NCI-H2107 treated with DMSO at 0.1 percent for 48 hours (cell line): ENCODE measurements at regions not wholly inside any gene's neighbourhood (a gene's known extent, or its start where the extent isn't known, plus 50 kb on each side); places are given as distances from the start of the nearest gene placed in this dataset.

Source experiments
- DNase-seq: peaks from one replicate; lab custom pipeline; 2025; ENCODE audit not compliant: unreplicated experiment; lab: John Stamatoyannopoulos, UW

DNA sequence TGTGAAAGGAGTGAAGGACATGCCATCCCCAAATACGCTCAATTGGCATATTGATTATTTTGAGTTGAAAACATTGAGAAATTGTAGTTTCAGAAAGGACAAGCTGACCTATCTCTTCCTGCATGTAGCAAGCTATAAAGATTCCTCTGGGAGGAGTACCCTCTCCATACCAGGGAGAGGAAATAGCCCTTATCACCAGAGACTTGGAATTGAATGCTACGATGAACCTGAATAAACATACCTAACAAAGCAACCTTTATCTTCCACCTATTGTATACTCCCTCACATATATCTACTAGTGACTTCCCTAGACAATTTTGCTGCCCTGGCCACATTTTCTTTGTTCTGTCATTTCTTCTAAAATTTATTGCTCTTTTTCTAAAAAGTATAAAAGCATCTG lies 150.2 kb upstream of the EEPD1 start:
- no peak for DNase-seq

DNA sequence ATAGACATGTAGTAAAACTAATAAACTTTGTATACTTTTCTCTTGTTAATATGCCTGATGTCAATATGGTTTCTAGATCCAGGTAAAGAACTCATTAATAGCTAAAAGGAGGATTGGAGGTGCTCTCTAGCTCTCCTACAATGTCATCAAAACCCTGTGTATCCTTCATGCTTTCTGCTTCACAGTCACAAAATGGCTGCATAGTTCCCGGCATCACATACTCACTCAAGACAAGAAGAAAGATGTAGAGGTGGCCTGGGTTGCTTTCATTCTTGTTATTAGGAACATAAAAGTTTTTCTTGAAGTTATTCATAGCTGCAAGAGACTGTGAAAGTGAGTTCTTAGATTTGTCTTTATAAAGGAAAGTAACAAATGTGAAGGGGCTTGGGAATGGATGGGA lies 149.7 kb upstream of the EEPD1 start:
- DNase-seq = no peak

DNA sequence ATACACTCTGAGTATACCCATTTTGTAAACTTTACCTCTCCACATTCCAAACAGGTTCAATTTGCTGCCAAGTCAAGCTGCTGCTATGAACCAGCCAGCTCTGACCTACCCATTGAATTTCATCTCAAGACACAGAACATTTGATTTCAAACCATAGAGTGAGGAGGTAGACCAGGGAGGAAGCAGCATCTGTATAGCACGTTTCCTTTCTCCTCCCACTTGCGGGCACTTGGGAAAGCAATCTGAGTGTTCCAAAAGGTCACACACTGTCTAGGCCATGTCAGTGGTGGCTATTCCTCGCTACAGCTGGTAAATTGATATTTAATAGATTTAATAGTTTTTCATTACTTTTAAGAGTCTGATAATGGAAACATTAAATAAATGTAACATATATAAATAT lies 147.8 kb upstream of the EEPD1 start:
- DNase-seq = no peak

DNA sequence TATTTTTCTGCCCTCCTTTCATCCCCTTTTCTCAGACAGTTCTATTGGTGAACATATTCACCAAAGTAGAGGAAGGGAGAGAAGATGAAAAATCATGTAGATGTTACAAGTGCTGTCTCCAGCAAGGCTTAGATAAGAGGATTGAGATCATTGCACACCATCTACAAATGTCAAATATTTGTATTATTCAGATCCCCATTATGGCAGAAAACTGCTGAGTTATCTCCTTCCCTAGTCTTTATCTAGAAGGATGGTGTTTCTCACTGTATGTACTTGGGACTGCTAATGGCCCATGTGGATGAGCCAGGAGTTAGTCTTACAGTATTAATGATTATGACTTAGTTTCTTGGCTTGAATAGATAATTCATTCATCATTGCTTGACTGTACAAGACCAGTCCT lies 147.2 kb upstream of the EEPD1 start:
- DNase-seq = no peak

DNA sequence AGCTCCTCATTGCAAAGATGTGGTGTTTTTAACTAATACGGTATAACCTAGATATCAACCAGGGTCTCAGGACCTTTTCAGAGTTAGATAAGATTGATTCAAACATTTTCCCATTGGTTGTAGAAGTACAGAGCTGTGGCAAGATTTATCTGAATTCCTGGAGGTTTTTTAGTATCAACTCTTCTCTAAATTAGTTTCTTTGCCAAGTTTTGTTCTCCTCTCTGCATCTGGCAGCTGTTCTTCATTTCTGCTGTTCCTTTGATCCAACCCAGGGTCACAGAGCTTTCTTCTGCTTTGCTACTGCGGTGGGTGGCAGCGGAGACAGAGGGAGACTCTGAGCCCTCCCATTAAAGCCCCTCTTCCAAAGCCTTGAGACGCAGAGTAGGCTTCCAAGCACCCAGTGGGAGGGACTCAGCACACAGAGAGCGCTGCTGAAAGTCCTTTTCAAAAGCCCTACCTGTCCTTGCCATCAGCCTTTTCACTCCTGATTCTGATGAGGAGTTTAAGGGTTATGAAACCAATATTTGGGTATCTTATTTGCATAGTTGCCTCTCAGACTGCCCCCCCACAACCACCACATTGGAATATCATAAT lies 146.3 kb upstream of the EEPD1 start:
- DNase-seq = no peak

DNA sequence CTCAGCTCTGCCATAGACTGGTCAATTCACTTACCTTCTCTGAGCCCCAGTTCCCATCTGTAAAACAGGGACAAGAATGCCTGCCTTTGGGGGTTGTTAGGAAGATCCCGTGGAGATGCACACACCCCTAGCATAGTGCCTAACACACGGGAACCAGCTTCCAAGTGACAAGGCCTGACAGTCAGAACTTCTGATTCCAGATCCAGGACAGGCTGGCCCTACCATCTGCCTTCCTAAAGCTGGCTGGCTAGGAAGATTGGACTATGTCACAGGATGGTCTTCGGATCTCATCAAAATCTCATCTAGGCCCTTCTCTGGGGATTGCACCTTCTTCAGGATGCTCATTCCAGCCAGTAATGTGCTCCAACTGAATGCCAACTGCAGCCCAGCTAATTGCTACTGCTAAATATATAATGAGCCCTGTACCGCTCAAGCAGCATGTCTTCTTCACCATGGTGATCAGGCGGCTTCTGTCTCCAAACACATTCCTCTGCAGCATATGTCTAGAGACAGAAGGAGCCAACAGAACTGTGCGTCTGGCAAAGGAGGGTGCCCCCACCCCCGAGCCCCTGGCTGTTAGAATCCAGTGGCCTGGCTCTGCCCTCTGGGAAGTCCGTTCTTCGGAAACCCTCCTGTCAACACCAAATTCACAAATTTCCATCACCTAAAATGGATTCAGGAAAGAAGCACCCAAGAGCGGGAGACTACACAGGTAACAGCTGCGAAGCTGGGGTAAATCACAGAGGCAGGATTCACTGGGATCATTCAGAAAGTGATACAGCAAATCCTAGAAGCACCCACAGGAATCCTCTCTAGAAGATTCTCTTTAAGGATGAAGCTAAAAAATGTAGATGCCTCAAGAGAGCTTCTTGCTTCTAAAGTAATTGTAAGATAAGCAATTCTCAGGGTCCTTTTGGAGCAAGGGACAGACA lies 142.1 kb upstream of the EEPD1 start:
- no peak for DNase-seq

DNA sequence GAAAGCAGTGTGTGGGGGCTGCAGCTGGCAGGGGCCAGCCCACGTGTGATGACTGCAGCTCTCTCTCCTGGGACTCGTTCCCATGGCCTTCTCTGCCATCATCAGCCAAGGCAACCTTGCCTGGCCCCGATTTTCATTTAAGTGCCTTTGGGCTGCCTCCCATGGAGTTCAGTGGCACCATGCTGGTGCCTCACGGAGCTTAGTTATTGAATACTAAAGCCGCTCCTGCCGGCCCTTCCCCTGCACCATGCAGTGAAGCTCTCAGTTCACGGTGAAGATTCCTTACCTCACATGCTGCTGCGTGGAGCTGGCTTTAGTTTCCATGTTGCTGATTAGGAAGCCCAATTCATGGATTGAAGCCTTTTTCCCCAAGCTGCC lies 141.5 kb upstream of the EEPD1 start:
- DNase-seq = no peak

DNA sequence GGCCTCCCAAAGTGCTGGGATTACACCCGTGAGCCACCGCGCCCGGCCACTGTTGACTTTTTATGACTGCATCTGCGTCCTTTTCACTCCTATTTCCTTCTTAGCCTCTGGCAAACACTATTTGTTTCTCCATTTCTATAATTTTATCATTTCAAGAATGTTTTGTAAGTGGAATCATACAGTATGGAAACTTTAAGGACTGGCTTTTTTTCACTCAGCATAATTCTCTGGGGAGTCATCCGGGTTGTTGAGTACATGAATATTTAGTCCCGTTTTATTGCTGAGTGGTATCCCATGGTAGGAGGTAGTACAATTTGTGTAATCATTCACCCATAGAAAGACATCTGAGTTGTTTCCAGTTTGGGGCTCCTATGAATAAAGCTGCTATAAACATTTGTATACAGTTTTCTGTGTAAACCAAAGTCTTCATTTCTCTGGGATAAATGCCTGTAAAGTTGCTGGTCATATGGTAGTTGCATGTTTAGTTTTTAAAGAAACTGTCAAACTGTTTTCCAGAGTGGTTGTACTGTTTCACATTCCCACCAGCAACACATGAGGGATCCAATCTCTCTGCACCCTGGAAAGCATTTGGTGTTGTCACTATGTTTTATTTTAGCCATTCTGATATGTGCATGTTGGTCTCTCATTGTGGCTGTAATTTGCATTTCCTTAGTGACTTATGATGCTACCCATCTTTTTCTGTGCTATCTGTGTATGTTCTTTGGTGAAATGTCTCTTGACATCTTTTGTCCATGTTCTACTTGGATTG lies 139.6 kb upstream of the EEPD1 start:
- no peak for DNase-seq

DNA sequence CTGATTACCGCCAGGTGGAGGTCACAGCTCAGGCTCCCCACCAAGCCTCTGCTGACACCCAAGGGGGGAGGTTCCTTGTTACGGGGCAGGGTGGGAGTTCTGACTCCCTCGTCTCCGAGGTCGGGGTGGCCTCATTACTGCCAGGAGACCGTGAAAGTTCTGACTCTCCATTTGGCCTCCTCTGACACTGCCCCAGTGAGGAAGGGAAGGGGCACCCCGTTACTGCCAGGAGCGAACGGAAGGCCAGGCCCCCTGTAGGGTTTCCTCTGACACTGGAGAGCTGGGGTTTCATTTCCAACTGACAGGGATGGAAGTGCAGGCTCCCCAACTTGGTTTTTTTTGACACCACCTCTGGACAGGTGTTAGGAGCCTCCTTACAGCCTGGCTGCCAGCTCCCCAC lies 138.1 kb upstream of the EEPD1 start:
- DNase-seq = no peak

DNA sequence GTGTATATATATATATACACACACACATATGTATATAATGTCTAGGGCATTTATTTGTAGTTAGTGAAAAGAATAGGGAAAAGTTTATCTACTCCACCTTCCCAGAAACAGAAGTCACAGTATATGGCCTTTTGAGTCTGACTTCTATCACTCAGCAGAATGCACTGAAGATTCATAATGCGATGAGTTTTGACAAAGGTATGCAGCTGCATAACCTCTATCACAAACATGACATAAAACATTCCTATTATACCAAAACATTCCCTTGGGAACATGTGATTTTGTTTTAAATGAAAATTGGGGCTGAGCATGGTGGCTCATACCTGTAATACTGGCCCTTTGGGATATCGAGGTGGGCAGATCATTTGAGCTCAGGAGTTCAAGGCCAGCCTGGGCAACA lies 137.3 kb upstream of the EEPD1 start:
- DNase-seq = no peak

DNA sequence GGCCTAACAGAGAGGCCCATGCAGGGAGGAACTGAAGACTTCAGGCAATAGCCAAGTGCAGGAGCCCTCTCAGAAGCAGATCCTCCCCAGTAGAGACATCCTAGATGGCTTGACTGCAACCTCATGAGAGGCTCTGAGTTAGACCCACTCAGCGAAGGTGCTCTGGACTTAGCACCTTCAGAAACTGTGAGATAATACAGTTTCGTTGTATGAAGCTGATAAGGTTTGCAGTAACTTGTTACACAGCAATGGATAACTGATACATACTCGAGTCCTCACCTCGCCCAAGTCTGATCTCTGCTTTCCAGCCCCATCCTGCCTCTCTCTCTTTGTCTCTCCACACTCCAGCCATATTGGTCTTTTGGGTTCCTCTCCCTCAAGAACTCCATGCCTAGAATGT lies 136.4 kb upstream of the EEPD1 start:
- no peak for DNase-seq

DNA sequence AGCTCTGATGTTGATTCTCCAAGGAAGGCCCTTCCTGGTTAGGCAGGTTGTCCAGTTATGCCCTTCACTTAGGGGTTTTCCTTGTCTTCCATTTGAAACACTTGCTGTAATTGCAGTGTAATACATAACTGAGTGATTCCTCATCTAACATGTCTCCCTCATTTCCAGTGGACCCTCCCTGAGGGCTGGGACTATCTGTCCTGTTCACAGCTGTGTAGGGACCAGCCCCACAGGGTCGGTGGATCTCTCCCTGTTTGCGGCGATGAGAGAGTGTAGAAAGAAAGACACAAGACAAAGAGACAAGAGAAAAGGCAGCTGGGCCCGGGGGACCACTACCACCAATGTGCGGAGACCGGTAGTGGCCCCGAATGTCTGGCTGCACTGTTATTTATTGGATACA lies 135.9 kb upstream of the EEPD1 start:
- no peak for DNase-seq

DNA sequence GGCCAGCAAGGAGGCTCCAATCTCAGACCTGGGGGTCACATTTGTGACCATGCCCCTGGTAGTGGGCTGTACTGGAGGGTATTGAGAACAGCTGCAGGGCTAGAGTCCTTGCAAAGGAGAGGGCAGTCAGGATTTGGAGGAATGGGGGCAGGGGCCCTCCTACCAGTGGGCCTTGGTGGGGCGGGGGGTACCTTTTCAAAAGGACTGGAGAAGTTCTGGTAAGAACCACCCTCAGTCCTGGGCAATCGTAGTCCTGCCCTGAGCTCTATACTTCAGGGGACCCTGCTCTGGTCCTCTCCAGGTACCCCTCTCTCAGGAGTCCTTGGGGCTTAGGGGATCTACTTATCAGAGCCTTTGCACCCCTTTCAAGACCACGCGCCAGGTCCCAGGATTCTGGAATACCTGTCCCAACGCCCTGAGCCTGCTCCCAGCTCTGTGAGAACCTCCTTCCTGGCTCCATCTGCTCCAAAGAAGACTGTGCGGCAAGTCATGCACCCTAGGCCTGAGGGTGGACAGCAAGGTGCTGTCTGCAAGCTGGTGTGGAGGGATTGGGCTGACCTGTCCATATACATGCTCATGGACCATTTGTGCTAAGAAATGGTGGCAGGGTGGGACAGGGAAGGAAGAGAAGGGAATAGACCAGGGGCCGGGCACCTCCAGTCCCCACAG lies 134.1 kb upstream of the EEPD1 start:
- DNase-seq = no peak

DNA sequence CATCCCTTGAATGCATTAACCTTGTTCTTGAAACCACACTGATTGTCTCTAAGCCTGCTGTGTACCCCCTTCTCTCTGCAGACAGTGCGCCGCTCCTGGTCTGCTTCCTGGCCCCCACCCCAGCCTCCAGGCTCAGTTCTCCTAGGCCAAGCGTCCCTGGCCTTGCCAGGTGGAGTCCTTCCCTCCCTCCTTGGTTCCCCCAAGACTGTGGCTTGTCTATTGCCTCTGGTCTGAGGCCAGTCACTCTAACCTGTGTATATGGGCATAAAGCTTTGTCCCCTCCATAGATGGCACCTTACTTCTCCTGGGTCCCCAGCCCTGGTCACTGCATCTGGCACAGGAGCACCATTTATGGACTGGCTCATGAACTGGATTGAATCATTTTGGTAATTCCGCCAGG lies 133.5 kb upstream of the EEPD1 start:
- no peak for DNase-seq

DNA sequence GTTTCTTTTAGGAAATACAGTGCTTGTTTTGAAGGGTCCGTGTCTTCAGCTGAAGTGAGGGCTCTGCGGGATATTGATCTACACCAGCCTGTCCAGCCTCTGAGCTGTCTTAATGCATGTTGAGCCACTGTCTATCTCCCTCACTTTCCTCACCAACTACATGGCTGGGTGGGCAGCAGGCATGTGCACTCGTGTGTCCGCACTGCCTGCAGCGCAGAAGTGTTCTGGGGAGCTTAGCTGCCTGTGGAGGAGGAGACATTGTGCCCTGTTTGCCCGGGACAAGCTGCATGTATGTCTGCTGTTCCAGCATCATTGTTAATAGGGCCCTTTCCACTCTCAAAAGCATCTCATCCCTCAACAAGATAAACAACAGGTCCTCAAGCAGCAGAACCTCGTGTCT lies 133.1 kb upstream of the EEPD1 start:
- DNase-seq = no peak

DNA sequence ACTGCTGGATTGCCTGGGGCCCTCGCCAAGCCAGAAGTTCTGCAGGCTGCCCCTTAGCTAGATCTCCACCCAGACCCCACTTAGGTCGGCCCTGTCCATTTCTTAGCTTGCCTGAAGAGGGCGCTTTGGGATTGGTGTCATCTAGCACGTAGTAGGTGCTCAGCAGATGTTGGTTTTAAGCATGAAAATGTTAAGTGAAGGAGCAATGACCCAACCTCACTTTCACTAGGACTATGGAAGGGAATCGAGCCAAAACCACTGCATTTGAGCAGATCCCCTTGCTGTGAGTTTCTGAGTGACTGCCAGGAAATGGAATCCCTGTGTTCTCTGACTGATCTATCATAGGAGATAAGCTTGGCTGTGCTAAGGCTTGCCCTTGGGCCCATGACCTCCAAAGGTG lies 131.7 kb upstream of the EEPD1 start:
- no peak for DNase-seq

DNA sequence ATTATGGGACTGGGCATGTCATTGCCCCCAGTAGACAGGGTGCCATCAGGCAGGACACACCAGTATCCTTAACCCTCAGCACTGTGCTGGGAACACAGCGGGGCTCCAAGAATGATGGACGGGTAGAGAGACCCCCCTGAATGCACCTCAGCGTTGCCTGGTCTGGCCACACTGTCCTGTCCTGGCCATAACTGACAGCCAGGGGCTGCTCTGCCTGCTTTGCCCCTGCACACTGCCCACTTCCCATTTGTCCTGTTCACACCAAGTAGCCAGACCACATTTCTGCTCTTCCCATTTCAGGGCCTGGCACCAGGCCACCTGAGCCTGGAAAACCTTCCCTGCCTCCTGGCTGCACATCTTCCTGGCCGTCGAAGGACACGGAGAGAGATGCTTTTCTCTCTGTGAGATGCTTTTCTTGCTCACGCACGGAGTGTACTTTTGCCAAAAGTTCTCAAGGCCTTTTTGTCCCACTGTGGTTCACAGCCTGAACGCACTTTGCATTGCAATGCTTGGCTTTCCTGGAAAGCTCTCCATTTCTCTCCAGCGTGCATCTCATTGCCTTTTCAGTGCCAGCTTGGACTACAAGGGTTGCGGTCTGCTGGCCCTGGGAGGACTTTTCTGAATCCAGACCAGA lies 131.0 kb upstream of the EEPD1 start:
- no peak for DNase-seq

DNA sequence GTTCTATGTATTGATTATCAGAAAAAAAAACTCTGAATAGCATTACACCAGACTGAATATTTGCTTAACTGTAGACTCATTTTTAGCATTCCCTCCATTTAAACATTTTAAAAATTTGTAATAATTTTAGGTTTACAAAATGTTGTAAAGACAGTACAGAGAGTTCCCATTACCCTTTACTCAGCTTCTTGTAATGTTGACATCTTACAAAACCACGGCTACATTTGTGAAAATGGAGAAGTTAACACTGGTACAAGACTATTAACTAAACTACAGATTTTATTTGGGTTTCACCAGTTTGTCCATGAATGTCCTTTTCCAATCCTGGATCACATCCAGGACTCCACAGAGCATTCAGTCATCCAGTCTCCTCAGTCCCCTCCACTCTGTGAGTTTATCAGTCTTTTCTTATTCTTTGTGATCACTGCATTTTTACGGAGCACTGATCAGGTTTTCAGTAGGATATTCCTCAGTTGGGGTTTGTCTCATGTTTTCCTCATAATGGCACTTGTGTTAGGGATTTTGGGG lies 130.0 kb upstream of the EEPD1 start:
- DNase-seq = no peak

DNA sequence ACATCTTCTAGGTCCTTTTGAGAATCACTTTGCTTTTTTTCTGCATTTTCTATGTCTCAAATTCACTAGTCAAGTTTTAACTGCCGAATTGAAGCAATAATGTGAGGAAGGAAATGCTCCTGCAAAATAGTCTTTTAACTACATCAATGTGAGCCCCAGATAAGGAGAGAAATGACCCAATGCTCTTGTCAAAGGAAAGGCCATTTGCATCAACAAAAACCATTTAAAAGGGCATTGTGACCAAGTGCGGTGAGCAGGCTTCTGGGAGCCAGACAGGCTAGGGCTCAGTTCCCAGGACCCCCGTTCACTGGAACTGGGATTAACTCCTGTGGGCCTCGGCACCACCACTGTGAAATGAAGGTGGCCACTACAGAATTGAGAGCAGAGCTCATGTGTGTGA lies 127.9 kb upstream of the EEPD1 start:
- DNase-seq = no peak

DNA sequence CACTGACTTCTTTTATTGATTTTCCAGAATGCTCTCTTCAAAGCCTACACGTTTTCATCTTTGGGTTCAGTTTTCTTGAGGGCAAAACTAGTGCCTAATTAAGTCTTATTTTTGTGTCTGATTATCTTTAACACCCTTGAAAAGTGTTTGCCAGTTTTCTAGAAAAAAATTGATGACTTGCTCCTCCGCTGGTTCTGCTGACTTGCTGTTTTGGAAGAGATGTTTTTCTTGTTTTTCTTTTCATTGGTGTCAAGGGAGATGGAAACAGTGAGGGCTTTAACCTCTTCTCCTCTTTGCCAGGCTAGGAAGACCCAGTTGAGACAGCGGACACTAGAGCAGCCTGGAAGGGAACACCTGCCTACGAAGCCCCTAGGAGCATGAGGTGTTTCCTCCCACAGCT lies 123.7 kb upstream of the EEPD1 start:
- DNase-seq = no peak
